ENCODE measurements at regions not wholly inside any gene's neighbourhood (a gene's known extent, or its start where the extent isn't known, plus 50 kb on each side); places are given as distances from the start of the nearest gene placed in this dataset.

DNA sequence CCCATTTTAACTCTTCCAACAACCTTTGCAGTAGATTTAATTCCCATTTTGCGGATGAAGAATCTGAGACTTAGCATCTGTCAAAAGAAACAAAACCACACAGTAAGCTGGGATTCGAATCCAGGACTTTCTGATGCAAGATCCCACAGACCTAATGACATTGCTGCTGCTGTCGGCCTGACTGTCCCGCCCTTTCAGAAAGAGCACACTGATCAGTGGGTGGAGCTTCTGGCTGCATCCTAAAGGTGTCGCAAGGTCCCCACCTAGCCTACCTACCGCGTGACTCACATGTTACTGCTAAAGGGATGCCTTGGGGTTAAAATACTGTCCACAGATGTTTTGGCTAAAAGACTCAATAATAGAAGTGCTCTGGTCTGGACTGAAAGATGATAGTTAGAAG lies 134.7 kb downstream of the EMX2 start (continued):
- TF ChIP-seq RNF2 (IDR thresholded peaks at IDR 0.05; ENCODE audit: borderline replicate concordance, low read depth, low read length, missing control alignments, poor library complexity, severe bottlenecking) = no peak
- no peak for TF ChIP-seq YY1 (IDR thresholded peaks at IDR 0.05; ENCODE audit: low read depth, low read length)

Data from H1 (cell line).